Ishikawa (cell line): ENCODE measurements at regions not wholly inside any gene's neighbourhood (a gene's known extent, or its start where the extent isn't known, plus 50 kb on each side); places are given as distances from the start of the nearest gene placed in this dataset.

Source experiments
- ZBTB7A ChIP-seq: IDR thresholded peaks from 2 replicates; pipeline ENCODE4 v1.6.1; 2012; ENCODE audit warnings: low read depth
- TF ChIP-seq, protein P1 (sequence below): IDR thresholded peaks from 2 replicates; pipeline ENCODE4 v1.6.1; 2012

DNA sequence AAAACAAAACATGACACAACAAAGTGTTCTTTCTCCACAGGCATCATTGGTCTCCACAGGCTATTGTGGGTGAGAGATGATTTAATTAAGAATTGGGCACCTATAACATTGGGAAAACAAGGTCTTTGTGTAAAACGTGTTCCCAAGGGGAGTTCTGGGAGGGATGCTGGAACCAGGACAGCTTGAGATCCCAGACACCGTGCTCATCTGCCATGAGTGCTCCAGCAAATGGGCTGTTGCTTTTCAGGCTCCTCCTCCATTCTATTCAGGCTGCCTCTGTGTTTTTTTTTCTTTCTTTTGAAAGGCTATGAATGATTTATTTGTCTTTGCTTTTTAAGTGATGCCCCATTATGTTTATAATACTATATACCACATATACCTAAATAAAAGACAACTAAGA, 122.4 kb downstream of the DACT1 start:
- TF ChIP-seq, protein P1, sequence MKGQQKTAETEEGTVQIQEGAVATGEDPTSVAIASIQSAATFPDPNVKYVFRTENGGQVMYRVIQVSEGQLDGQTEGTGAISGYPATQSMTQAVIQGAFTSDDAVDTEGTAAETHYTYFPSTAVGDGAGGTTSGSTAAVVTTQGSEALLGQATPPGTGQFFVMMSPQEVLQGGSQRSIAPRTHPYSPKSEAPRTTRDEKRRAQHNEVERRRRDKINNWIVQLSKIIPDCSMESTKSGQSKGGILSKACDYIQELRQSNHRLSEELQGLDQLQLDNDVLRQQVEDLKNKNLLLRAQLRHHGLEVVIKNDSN = no peak
- TF ChIP-seq ZBTB7A = no peak
